ENCODE measurements at regions not wholly inside any gene's neighbourhood (a gene's known extent, or its start where the extent isn't known, plus 50 kb on each side); places are given as distances from the start of the nearest gene placed in this dataset.
"Not testable (repeated sequence)": the region's sequence is repeated elsewhere in the genome, so short reads cannot be mapped to it uniquely, and the experiment has no call there.

- DNase-seq (ENCODE audit: low read depth): no peak
- POLR2A ChIA-PET: no interaction called here
- no peaks in the 10 kb centered on the region for H3K27me3 ChIP-seq (ENCODE audit: control insufficient read depth, insufficient read depth, low read length)
- H3K36me3 ChIP-seq (ENCODE audit: control insufficient read depth, insufficient read depth, low read length): no peaks in the 10 kb centered on the region
- H3K4me3 ChIP-seq (ENCODE audit: low read depth, low read length): no peak overlapping the region
- CTCF ChIA-PET: no interaction called here
- TF ChIP-seq, protein P1, sequence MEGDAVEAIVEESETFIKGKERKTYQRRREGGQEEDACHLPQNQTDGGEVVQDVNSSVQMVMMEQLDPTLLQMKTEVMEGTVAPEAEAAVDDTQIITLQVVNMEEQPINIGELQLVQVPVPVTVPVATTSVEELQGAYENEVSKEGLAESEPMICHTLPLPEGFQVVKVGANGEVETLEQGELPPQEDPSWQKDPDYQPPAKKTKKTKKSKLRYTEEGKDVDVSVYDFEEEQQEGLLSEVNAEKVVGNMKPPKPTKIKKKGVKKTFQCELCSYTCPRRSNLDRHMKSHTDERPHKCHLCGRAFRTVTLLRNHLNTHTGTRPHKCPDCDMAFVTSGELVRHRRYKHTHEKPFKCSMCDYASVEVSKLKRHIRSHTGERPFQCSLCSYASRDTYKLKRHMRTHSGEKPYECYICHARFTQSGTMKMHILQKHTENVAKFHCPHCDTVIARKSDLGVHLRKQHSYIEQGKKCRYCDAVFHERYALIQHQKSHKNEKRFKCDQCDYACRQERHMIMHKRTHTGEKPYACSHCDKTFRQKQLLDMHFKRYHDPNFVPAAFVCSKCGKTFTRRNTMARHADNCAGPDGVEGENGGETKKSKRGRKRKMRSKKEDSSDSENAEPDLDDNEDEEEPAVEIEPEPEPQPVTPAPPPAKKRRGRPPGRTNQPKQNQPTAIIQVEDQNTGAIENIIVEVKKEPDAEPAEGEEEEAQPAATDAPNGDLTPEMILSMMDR (IDR thresholded peaks at IDR 0.05; ENCODE audit: insufficient read depth, low read depth, low read length): no peak
Observed at GRCh38 chrX:114272096-114272686, 311.7 kb upstream of the HTR2C start.

DNA sequence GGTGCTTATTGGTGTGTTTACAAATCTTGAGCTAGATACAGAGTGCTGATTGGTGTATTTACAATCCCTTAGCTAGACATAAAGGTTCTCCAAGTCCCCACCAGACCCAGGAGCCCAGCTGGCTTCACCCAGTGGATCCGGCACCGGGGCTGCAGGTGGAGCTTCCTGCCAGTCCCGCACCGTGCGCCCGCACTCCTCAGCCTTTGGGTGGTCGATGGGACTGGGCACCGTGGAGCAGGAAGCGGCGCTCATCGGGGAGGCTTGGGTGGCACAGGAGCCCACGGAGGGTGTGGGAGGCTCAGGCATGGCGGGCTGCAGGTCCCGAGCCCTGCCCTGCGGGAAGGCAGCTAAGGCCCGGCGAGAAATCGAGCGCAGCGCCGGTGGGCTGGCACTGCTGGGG lies 313.5 kb upstream of the HTR2C start:
- CTCF ChIA-PET, POLR2A ChIA-PET: not testable (repeated sequence)

GRCh38 chrX:114268643-114269042 lies 315.2 kb upstream of the HTR2C start:
- no peak for DNase-seq (ENCODE audit: low read depth)
- Histone ChIP-seq H3K36me3 (ENCODE audit: control insufficient read depth, insufficient read depth, low read length) (no peaks in the 10 kb centered on the region), H3K4me3 (ENCODE audit: low read depth, low read length) (no peak overlapping the region), H3K27me3 (ENCODE audit: control insufficient read depth, insufficient read depth, low read length) (no peaks in the 10 kb centered on the region)
- ChIA-PET POLR2A (no interaction called here), CTCF (no interaction called here)
- TF ChIP-seq, protein P1 (IDR thresholded peaks at IDR 0.05; ENCODE audit: insufficient read depth, low read depth, low read length): no peak

More for the DNA sequence above, 313.5 kb upstream of the HTR2C start:
- H3K27me3 ChIP-seq (ENCODE audit: control insufficient read depth, insufficient read depth, low read length); H3K36me3 ChIP-seq (ENCODE audit: control insufficient read depth, insufficient read depth, low read length); H3K4me3 ChIP-seq (ENCODE audit: low read depth, low read length); DNase-seq (ENCODE audit: low read depth): not testable (repeated sequence)

GRCh38 chrX:114267142-114267541 lies 316.7 kb upstream of the HTR2C start:
- CTCF ChIA-PET: no interaction called here

GRCh38 chrX:114252186-114252585 lies 331.7 kb upstream of the HTR2C start:
- ChIA-PET POLR2A (no interaction called here), CTCF (no interaction called here)
- H3K4me3 ChIP-seq (ENCODE audit: low read depth, low read length): no peak overlapping the region
- H3K36me3 ChIP-seq (ENCODE audit: control insufficient read depth, insufficient read depth, low read length): no peaks in the 10 kb centered on the region
- no peaks in the 10 kb centered on the region for H3K27me3 ChIP-seq (ENCODE audit: control insufficient read depth, insufficient read depth, low read length)
- DNase-seq (ENCODE audit: low read depth): no peak
- TF ChIP-seq, protein P1 (IDR thresholded peaks at IDR 0.05; ENCODE audit: insufficient read depth, low read depth, low read length): no peak

More at GRCh38 chrX:114267142-114267541, 316.7 kb upstream of the HTR2C start:
- Histone ChIP-seq H3K4me3 (ENCODE audit: low read depth, low read length) (no peak overlapping the region), H3K36me3 (ENCODE audit: control insufficient read depth, insufficient read depth, low read length) (no peaks in the 10 kb centered on the region), H3K27me3 (ENCODE audit: control insufficient read depth, insufficient read depth, low read length) (no peaks in the 10 kb centered on the region)
- DNase-seq (ENCODE audit: low read depth): no peak
- TF ChIP-seq, protein P1 (IDR thresholded peaks at IDR 0.05; ENCODE audit: insufficient read depth, low read depth, low read length): no peak
- POLR2A ChIA-PET: no interaction called here

DNA sequence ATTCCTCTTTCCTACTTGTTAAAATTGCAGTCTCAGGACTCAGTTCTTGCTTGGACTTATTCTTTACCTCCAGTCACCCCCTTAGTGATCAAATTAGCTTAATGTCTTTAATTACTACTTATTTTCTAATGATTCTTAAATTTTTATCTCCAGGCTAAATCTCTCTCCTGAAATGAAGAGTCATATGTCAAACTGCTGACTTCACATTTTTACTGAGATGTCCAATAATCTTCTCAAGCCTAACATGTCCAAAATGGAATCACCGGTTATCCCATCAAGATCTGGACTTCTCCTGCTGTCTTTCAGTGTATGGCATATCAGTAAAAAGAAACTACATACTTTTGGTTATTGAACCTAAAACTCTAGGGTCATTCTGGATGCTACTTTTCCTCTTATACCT lies 332.3 kb upstream of the HTR2C start:
- no peaks in the 10 kb centered on the region for H3K27me3 ChIP-seq (ENCODE audit: control insufficient read depth, insufficient read depth, low read length)
- ChIA-PET POLR2A (no interaction called here), CTCF (no interaction called here)
- H3K4me3 ChIP-seq (ENCODE audit: low read depth, low read length): no peak overlapping the region
- TF ChIP-seq, protein P1 (IDR thresholded peaks at IDR 0.05; ENCODE audit: insufficient read depth, low read depth, low read length): no peak
- DNase-seq (ENCODE audit: low read depth): no peak
- H3K36me3 ChIP-seq (ENCODE audit: control insufficient read depth, insufficient read depth, low read length): no peaks in the 10 kb centered on the region
